ENCODE measurements at regions not wholly inside any gene's neighbourhood (a gene's known extent, or its start where the extent isn't known, plus 50 kb on each side); places are given as distances from the start of the nearest gene placed in this dataset.

DNA sequence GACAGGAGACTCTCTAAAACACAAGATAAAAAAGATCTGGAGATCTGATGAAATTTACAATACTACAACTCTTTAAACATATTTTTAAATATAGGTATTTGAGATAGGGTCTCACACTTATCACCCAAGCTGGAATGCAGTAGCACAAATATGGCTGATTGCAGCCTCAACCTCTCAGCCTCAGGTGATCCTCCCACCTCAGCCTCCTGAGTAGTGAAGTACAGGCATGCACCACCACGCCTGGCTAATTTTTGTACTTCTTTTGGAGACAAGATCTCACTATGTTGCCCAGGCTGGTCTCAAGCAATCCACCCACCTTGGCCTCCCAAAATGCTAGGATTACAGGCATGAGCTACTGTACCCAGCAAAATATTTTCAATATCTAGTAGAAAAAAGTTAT lies 170.0 kb upstream of the NR5A2 start:
- TF ChIP-seq, protein P1, sequence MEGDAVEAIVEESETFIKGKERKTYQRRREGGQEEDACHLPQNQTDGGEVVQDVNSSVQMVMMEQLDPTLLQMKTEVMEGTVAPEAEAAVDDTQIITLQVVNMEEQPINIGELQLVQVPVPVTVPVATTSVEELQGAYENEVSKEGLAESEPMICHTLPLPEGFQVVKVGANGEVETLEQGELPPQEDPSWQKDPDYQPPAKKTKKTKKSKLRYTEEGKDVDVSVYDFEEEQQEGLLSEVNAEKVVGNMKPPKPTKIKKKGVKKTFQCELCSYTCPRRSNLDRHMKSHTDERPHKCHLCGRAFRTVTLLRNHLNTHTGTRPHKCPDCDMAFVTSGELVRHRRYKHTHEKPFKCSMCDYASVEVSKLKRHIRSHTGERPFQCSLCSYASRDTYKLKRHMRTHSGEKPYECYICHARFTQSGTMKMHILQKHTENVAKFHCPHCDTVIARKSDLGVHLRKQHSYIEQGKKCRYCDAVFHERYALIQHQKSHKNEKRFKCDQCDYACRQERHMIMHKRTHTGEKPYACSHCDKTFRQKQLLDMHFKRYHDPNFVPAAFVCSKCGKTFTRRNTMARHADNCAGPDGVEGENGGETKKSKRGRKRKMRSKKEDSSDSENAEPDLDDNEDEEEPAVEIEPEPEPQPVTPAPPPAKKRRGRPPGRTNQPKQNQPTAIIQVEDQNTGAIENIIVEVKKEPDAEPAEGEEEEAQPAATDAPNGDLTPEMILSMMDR (IDR thresholded peaks at IDR 0.05; ENCODE audit: low read depth, low read length): no peak
- no peak for TF ChIP-seq EZH2phosphoT487 (IDR thresholded peaks at IDR 0.05; ENCODE audit: low read depth)

Measured in OCI-LY3 (cell line).